ENCODE measurements at regions not wholly inside any gene's neighbourhood (a gene's known extent, or its start where the extent isn't known, plus 50 kb on each side); places are given as distances from the start of the nearest gene placed in this dataset.

- no peak for FAIRE-seq
- POLR2A ChIA-PET, result no interaction called here
- no TSS peak for BruUV-seq (replicated peaks)
Measured at GRCh38 chr14:97705976-97706375, 908.8 kb downstream of the VRK1 start.

GRCh38 chr14:97706819-97707218 is 909.6 kb downstream of the VRK1 start:
- Histone ChIP-seq H3K4me2 (ENCODE audit: low read depth, low read length) (no peak overlapping the region), H3K27ac (ENCODE audit: extremely low read length, insufficient read depth, low read length) (no peak overlapping the region), H2AFZ (ENCODE audit: low read length) (no peak overlapping the region), H3K36me3 (replicated peaks in 1 of 2; ENCODE audit: control insufficient read depth in 1 of 2, insufficient read depth in 2 of 2, low read length in 2 of 2) (no peaks in the 10 kb centered on the region), H4K20me1 (ENCODE audit: insufficient read depth, low read length) (no peaks in the 10 kb centered on the region), H3K9ac (ENCODE audit: insufficient read depth, low read depth, low read length) (no peak overlapping the region), H3K27me3 (ENCODE audit: control insufficient read depth in 1 of 2, insufficient read depth in 2 of 2, low read length in 2 of 2) (no peaks in the 10 kb centered on the region), H3K79me2 (ENCODE audit: insufficient read depth, low read length) (no peaks in the 10 kb centered on the region), H3K9me3 (ENCODE audit: low read length) (peaks cover 93% of the 10 kb centered on the region), H3K4me1 (ENCODE audit: insufficient read depth, low read length) (no peaks in the 10 kb centered on the region), H3K4me3 (replicated peaks in 1 of 3; ENCODE audit: insufficient read depth in 1 of 3, low read depth in 2 of 3, low read length in 3 of 3) (no peak overlapping the region)
- in situ Hi-C loops (cut with HindIII; ENCODE audit: extremely low pct_ligation_motif_present, low pct_unique_long_range_greater_than_20kb), result no loop called here
- DNase-seq (ENCODE audit: low spot score) (no peak), FAIRE-seq (no peak), ATAC-seq (no peak)
- WGBS (ENCODE audit: low lambda C conversion rate), result 6% methylated on average over 2 of the region's 2 CpGs
- CTCF ChIA-PET (ENCODE audit: low intra/inter-chr PET ratio, low total read pairs), result no interaction called here
- BruUV-seq (replicated peaks), result no TSS peak
- POLR2A ChIA-PET, result no interaction called here
- intact Hi-C loops (cut with micrococcal nuclease; ENCODE audit: unreplicated experiment), result no loop called here
- TF ChIP-seq YEATS4 (CRISPR knock-in tag; IDR thresholded peaks at IDR 0.05; ENCODE audit: borderline replicate concordance) (no peak), NPAS2 (CRISPR knock-in tag; IDR thresholded peaks at IDR 0.05; ENCODE audit: borderline replicate concordance) (no peak), ARNT (IDR thresholded peaks at IDR 0.05) (no peak)

More at GRCh38 chr14:97705976-97706375, 908.8 kb downstream of the VRK1 start:
- Histone ChIP-seq H3K9me3 (ENCODE audit: low read length) (peaks cover 88% of the 10 kb centered on the region), H3K4me1 (ENCODE audit: insufficient read depth, low read length) (no peaks in the 10 kb centered on the region), H2AFZ (ENCODE audit: low read length) (no peak overlapping the region), H3K79me2 (ENCODE audit: insufficient read depth, low read length) (no peaks in the 10 kb centered on the region), H3K27ac (ENCODE audit: extremely low read length, insufficient read depth, low read length) (no peak overlapping the region), H3K27me3 (ENCODE audit: control insufficient read depth in 1 of 2, insufficient read depth in 2 of 2, low read length in 2 of 2) (no peaks in the 10 kb centered on the region), H3K4me3 (replicated peaks in 1 of 3; ENCODE audit: insufficient read depth in 1 of 3, low read depth in 2 of 3, low read length in 3 of 3) (no peak overlapping the region), H3K36me3 (replicated peaks in 1 of 2; ENCODE audit: control insufficient read depth in 1 of 2, insufficient read depth in 2 of 2, low read length in 2 of 2) (no peaks in the 10 kb centered on the region), H3K4me2 (ENCODE audit: low read depth, low read length) (no peak overlapping the region), H4K20me1 (ENCODE audit: insufficient read depth, low read length) (no peaks in the 10 kb centered on the region), H3K9ac (ENCODE audit: insufficient read depth, low read depth, low read length) (no peak overlapping the region)
- DNase-seq (ENCODE audit: low spot score) (no peak), ATAC-seq (no peak)
- CTCF ChIA-PET (ENCODE audit: low intra/inter-chr PET ratio, low total read pairs), result no interaction called here
- intact Hi-C loops (cut with micrococcal nuclease; ENCODE audit: unreplicated experiment), result no loop called here
- TF ChIP-seq ZEB1 (IDR thresholded peaks at IDR 0.05; ENCODE audit: insufficient replicate concordance, low read depth) (no peak), ZNF136 (CRISPR knock-in tag; IDR thresholded peaks at IDR 0.05; ENCODE audit: low read depth) (no peak), ZNF816 (CRISPR knock-in tag; IDR thresholded peaks at IDR 0.05; ENCODE audit: borderline replicate concordance) (no peak), ATF4 (CRISPR knock-in tag; IDR thresholded peaks at IDR 0.05) (no peak), HES4 (CRISPR knock-in tag; IDR thresholded peaks at IDR 0.05; ENCODE audit: borderline replicate concordance) (no peak)
- in situ Hi-C loops (cut with HindIII; ENCODE audit: extremely low pct_ligation_motif_present, low pct_unique_long_range_greater_than_20kb), result no loop called here
- 0% methylated on average over 2 of the region's 2 CpGs for WGBS (ENCODE audit: low lambda C conversion rate)

All from HepG2 (cell line).